Natural killer cell (primary cell): ENCODE measurements at regions not wholly inside any gene's neighbourhood (a gene's known extent, or its start where the extent isn't known, plus 50 kb on each side); places are given as distances from the start of the nearest gene placed in this dataset.
"Not testable (repeated sequence)": the region's sequence is repeated elsewhere in the genome, so short reads cannot be mapped to it uniquely, and the experiment has no call there.

ENCODE experiments used
- ATAC-seq, 3 donors: fragments of 150-1000 bp in 2 of 3; fragments of 200-7000 bp in 1 of 3; cut with Tn5 transposase; 1 replicate in 1 of 3; 2 replicates in 2 of 3; pipeline ENCODE4 v1.10.0; 2021; ENCODE audit warnings: mild to moderate bottlenecking in 2 of 3, moderate library complexity in 2 of 3
- DNase-seq, 2 donors: peaks; one replicate each; pipeline versions ENCODE4 v3.0.0 to v3.0.0-alpha.2; 2013 to 2021; ENCODE audit warnings: mixed read lengths in 1 of 2
- H3K27ac ChIP-seq: one replicate; pipeline ENCODE4 v1.5.1; 2013; ENCODE audit warnings: mild to moderate bottlenecking, low read length
- H3K27me3 ChIP-seq: one replicate; pipeline ENCODE4 v1.6.1; 2013; ENCODE audit warnings: low read length; ENCODE audit not compliant: control insufficient read depth, insufficient read depth
- H3K36me3 ChIP-seq: one replicate; pipeline ENCODE4 v1.6.1; 2013; ENCODE audit warnings: low read length; ENCODE audit not compliant: control insufficient read depth, insufficient read depth
- H3K4me1 ChIP-seq: one replicate; pipeline ENCODE4 v1.6.1; 2013; ENCODE audit warnings: low read length; ENCODE audit not compliant: control insufficient read depth, insufficient read depth
- H3K4me3 ChIP-seq: one replicate; pipeline ENCODE4 v1.5.1; 2013; ENCODE audit warnings: low read length
- H3K9me3 ChIP-seq: one replicate; pipeline ENCODE4 v1.6.1; 2013; ENCODE audit warnings: low read length; ENCODE audit not compliant: control insufficient read depth, insufficient read depth
- H3K27ac Mint-ChIP-seq, 2 donors: one replicate each; pipeline ENCODE4 v1.8.0; 2022; ENCODE audit warnings: mild to moderate bottlenecking in 2 of 2, mixed read lengths in 2 of 2, moderate library complexity in 1 of 2
- H3K27me3 Mint-ChIP-seq, 2 donors: one replicate each; pipeline ENCODE4 v1.8.0; 2022; ENCODE audit warnings: low read depth in 2 of 2, mixed read lengths in 2 of 2
- H3K36me3 Mint-ChIP-seq: one replicate; pipeline ENCODE4 v1.8.0; 2022; ENCODE audit warnings: mixed read lengths
- H3K4me1 Mint-ChIP-seq, 2 donors: one replicate each; pipeline ENCODE4 v1.8.0; 2022; ENCODE audit warnings: mixed read lengths in 2 of 2
- H3K4me3 Mint-ChIP-seq: one replicate; pipeline ENCODE4 v1.8.0; 2022; ENCODE audit warnings: mild to moderate bottlenecking, moderate library complexity, mixed read lengths
- H3K9me3 Mint-ChIP-seq, 2 donors: one replicate each; pipeline ENCODE4 v1.8.0; 2022; ENCODE audit warnings: mixed read lengths in 2 of 2
- CTCF ChIP-seq: fragments of 200-600 bp; IDR thresholded peaks from one replicate; pipeline ENCODE4 v1.8.0; 2022; ENCODE audit warnings: antibody characterized with exemption
- WGBS: methylation state at CpG from one replicate; pipeline ENCODE4 v1.1.7; 2013; ENCODE audit warnings: missing lambda C conversion rate; ENCODE audit not compliant: insufficient coverage; 5-methylcytosine and 5-hydroxymethylcytosine counted together
- intact Hi-C: fragments of 100-400 bp; cut with micrococcal nuclease; formaldehyde crosslinking; loops from one replicate; pipeline ENCODE4 v1.14.2; 2022

- TF ChIP-seq CTCF: no peak
- whole genome bisulfite sequencing: 82% methylated on average over 6 of the region's 6 CpGs
- no peaks in the 10 kb centered on the region for H3K27me3 ChIP-seq
- DNase-seq (no peak), ATAC-seq (peak in 2 of 3 donors; percentile 24 to 31)
- intact Hi-C loops: no loop called here
- H3K36me3 ChIP-seq: no peaks in the 10 kb centered on the region
- no peaks in the 10 kb centered on the region for H3K4me1 ChIP-seq
- H3K4me3 Mint-ChIP-seq: no peak overlapping the region
- no peak overlapping the region for H3K27ac ChIP-seq
- no peak overlapping the region for H3K27ac Mint-ChIP-seq
- H3K9me3 Mint-ChIP-seq: peaks cover 0 to 3% of the 10 kb centered on the region in 2 donors
- H3K36me3 Mint-ChIP-seq: no peaks in the 10 kb centered on the region
- H3K27me3 Mint-ChIP-seq: peaks cover 6 to 7% of the 10 kb centered on the region in 2 donors
- H3K9me3 ChIP-seq: no peaks in the 10 kb centered on the region
- no peak overlapping the region for H3K4me3 ChIP-seq
- H3K4me1 Mint-ChIP-seq: peaks cover 5 to 17% of the 10 kb centered on the region in 2 donors
Observed at GRCh38 chr9:113738893-113739604, 137.1 kb upstream of the ZNF618 start.

GRCh38 chr9:113739605-113740507 lies 136.3 kb upstream of the ZNF618 start:
- H3K27ac Mint-ChIP-seq, H3K36me3 ChIP-seq, H3K9me3 Mint-ChIP-seq, H3K27me3 ChIP-seq, H3K27me3 Mint-ChIP-seq, intact Hi-C loops, H3K27ac ChIP-seq, H3K4me1 ChIP-seq, DNase-seq, ATAC-seq, H3K9me3 ChIP-seq, H3K36me3 Mint-ChIP-seq, H3K4me3 Mint-ChIP-seq, H3K4me3 ChIP-seq: not testable (repeated sequence)
- WGBS: 94% methylated on average over 2 of the region's 2 CpGs
- H3K4me1 Mint-ChIP-seq: peaks cover 5 to 17% of the 10 kb centered on the region in 2 donors

- H3K36me3 Mint-ChIP-seq, H3K9me3 Mint-ChIP-seq, H3K36me3 ChIP-seq, H3K27ac Mint-ChIP-seq, ATAC-seq, H3K27me3 ChIP-seq, H3K9me3 ChIP-seq, H3K4me1 ChIP-seq, DNase-seq, H3K27me3 Mint-ChIP-seq, H3K4me3 ChIP-seq, H3K27ac ChIP-seq, H3K4me3 Mint-ChIP-seq, intact Hi-C loops: not testable (repeated sequence)
- peaks cover 5 to 17% of the 10 kb centered on the region in 2 donors for H3K4me1 Mint-ChIP-seq
- WGBS: 69% methylated on average over 8 of the region's 8 CpGs
Observed at GRCh38 chr9:113740508-113741500, 135.3 kb upstream of the ZNF618 start.
